ENCODE measurements at regions not wholly inside any gene's neighbourhood (a gene's known extent, or its start where the extent isn't known, plus 50 kb on each side); places are given as distances from the start of the nearest gene placed in this dataset.

GRCh38 chr14:83416476-83416875 lies 1882.8 kb upstream of the SEL1L start:
- TF ChIP-seq ZNF302 (tag by site-specific recombination; IDR thresholded peaks at IDR 0.05; ENCODE audit: low read depth) (no peak), ZNF354C (tag by site-specific recombination; IDR thresholded peaks at IDR 0.05; ENCODE audit: borderline replicate concordance, low read depth) (no peak), YY1 (tag by site-specific recombination; IDR thresholded peaks at IDR 0.05) (no peak), ZNF394 (tag by site-specific recombination; IDR thresholded peaks at IDR 0.05; ENCODE audit: borderline replicate concordance) (no peak), ZNF423 (tag by site-specific recombination; IDR thresholded peaks at IDR 0.05) (no peak), ZBTB1 (tag by site-specific recombination; IDR thresholded peaks at IDR 0.05) (no peak), SALL2 (tag by site-specific recombination; IDR thresholded peaks at IDR 0.05; ENCODE audit: borderline replicate concordance) (no peak), ZNF274 (IDR thresholded peaks at IDR 0.05; ENCODE audit: low read length) (no peak), ZNF274 (tag by site-specific recombination; IDR thresholded peaks at IDR 0.05; ENCODE audit: borderline replicate concordance) (no peak), ZNF513 (tag by site-specific recombination; IDR thresholded peaks at IDR 0.05) (no peak), ZNF23 (tag by site-specific recombination; IDR thresholded peaks at IDR 0.05; ENCODE audit: borderline replicate concordance) (no peak)
- TF ChIP-seq, protein P1, sequence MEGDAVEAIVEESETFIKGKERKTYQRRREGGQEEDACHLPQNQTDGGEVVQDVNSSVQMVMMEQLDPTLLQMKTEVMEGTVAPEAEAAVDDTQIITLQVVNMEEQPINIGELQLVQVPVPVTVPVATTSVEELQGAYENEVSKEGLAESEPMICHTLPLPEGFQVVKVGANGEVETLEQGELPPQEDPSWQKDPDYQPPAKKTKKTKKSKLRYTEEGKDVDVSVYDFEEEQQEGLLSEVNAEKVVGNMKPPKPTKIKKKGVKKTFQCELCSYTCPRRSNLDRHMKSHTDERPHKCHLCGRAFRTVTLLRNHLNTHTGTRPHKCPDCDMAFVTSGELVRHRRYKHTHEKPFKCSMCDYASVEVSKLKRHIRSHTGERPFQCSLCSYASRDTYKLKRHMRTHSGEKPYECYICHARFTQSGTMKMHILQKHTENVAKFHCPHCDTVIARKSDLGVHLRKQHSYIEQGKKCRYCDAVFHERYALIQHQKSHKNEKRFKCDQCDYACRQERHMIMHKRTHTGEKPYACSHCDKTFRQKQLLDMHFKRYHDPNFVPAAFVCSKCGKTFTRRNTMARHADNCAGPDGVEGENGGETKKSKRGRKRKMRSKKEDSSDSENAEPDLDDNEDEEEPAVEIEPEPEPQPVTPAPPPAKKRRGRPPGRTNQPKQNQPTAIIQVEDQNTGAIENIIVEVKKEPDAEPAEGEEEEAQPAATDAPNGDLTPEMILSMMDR (tag by site-specific recombination; IDR thresholded peaks at IDR 0.05): no peak
- TF ChIP-seq, protein P2, sequence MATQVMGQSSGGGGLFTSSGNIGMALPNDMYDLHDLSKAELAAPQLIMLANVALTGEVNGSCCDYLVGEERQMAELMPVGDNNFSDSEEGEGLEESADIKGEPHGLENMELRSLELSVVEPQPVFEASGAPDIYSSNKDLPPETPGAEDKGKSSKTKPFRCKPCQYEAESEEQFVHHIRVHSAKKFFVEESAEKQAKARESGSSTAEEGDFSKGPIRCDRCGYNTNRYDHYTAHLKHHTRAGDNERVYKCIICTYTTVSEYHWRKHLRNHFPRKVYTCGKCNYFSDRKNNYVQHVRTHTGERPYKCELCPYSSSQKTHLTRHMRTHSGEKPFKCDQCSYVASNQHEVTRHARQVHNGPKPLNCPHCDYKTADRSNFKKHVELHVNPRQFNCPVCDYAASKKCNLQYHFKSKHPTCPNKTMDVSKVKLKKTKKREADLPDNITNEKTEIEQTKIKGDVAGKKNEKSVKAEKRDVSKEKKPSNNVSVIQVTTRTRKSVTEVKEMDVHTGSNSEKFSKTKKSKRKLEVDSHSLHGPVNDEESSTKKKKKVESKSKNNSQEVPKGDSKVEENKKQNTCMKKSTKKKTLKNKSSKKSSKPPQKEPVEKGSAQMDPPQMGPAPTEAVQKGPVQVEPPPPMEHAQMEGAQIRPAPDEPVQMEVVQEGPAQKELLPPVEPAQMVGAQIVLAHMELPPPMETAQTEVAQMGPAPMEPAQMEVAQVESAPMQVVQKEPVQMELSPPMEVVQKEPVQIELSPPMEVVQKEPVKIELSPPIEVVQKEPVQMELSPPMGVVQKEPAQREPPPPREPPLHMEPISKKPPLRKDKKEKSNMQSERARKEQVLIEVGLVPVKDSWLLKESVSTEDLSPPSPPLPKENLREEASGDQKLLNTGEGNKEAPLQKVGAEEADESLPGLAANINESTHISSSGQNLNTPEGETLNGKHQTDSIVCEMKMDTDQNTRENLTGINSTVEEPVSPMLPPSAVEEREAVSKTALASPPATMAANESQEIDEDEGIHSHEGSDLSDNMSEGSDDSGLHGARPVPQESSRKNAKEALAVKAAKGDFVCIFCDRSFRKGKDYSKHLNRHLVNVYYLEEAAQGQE (tag by site-specific recombination; IDR thresholded peaks at IDR 0.05): no peak
